CD4-positive, alpha-beta T cell treated with Interleukin-4 for 1 hour (primary cell): ENCODE measurements at regions not wholly inside any gene's neighbourhood (a gene's known extent, or its start where the extent isn't known, plus 50 kb on each side); places are given as distances from the start of the nearest gene placed in this dataset.

Experiments used
- DNase-seq, 2 donors: peaks; one replicate each; pipeline ENCODE4 v3.0.0-alpha.2; 2020 to 2022

DNA sequence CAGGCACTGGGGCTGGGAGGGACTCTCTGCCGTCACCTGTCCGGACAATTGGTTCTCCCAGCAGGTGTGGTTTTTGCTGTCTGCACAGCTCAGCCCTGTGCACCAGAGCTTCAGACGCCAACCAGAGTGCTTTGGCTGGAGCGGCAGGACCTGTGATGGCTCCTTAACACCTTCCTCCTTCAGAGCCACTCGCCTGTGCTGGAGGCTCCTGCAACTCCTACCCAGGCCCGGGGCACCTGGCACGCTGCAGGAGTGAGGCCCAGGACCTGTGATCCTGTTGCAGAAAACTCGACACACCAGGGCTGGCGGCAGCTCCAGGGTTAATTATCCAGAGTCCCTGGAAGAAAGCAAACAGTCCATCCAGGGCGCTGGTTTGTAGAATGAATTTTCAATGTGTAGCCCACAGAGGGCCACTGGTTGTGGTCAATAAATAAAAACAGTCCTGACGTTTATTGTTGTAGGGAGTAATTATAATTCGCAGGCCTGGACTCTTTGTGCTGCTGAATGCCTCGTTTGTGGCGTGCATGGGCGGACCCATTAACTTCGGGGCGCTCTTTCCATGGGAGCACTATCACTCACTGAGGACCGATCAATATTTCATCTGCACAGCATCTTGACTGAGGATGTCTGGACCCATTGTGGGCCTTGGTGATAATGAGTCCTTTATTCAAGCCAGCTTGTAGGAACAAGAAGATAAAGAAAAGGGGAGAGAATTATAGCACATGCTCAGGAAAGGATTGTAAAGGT, 339.7 kb upstream of the IRX4 start:
- no peak for DNase-seq

GRCh38 chr5:2221450-2221849, 338.7 kb upstream of the IRX4 start:
- no peak for DNase-seq

- no peak for DNase-seq
These were observed 338.0 kb upstream of the IRX4 start for GRCh38 chr5:2220741-2221140.

GRCh38 chr5:2219149-2219776, 336.5 kb upstream of the IRX4 start:
- no peak for DNase-seq

DNA sequence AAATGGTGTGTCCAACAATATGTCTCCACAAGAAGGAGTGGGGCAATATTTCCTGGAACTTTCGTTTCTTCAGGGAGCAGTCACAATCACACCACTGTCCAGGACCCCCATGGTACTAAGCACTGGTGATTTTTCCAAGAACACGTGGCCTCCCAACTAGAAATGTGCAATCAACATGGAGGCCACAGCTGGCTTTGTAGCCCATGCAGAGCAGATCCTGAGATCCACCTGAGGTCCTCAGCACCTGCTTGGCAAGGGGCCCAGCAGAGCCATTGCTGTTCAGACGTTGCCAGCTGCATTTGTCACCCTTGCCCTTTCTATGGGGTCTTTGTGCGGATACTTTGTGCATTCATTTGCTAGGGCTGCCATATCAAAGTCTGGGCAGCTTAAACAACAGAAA, 334.5 kb upstream of the IRX4 start:
- DNase-seq, result no peak

GRCh38 chr5:2214910-2215590, 332.3 kb upstream of the IRX4 start:
- no peak for DNase-seq

- no peak for DNase-seq
These were observed 330.5 kb upstream of the IRX4 start for GRCh38 chr5:2213121-2213730.

GRCh38 chr5:2212481-2212880, 329.8 kb upstream of the IRX4 start:
- DNase-seq, result no peak

DNA sequence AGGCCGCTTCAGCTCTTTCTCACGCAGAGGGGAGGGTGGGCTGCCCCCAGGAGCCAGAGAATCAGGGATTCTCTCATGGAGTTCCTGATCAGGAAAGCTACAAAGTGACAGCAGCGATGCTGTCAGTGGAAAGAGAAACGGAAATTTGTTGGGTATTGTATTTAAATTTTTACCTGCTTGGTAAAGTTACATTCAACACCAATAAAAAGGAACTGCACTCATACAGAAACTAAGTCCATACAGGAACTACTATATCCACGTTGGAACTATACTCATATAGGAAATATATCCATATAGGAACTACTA, 325.5 kb upstream of the IRX4 start:
- DNase-seq, result no peak

DNA sequence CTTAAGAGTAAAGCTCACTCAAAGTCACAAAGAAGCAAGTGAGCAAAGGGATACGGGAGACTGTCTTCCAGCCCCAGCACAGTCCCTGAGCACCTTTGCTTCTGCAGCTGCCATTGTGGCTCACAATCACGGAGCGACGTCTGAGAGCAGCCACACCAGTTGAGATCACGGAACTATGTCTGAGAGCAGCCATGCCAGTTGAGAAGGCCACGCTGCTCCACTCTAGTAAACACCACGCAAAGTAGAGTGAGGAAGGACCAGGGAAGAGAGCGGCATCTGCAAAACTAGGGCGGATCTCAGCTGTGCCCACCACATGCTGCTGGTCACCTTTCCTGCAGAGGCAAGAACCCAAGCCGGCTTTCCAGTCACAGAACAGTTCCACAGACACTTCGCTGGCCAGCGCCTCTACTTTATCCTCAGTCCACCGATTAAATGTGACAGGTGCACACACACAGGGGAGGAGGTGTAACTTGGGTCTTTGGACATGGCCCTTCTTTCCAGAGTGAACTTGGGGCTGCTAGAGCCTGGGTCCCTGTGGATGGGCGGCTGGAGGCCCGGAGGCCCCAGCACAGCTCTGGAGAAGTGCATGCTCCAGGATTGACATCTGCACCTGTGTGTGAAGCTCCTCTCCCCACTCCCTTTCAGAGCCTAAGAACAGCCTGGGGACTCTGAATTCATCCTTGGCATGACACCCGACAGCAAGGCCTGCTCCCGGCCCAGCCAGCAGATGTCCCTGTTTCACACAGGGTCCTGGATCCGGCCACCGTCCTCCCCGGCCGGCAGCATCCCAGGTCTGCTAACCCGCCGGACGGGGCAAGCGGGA, 324.9 kb upstream of the IRX4 start:
- no peak for DNase-seq

DNA sequence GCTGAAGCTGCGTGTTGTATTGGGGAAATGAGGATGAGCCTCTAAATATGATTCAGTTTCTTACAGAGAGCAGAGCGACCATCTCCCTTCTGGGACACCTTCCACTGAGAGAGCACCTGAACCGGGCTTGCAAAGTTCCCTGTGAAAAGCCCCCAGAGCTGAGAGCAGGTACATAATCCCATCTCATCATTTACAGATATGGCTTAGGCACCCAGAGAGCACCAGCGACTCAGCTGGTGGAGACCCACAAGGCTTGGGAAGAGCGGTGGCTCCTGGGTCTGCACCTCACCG, 324.3 kb upstream of the IRX4 start:
- DNase-seq, result no peak

- DNase-seq, result no peak
These were observed 323.8 kb upstream of the IRX4 start for GRCh38 chr5:2206293-2207108.

- DNase-seq, result no peak
These were observed 323.0 kb upstream of the IRX4 start for GRCh38 chr5:2205596-2206226.

DNA sequence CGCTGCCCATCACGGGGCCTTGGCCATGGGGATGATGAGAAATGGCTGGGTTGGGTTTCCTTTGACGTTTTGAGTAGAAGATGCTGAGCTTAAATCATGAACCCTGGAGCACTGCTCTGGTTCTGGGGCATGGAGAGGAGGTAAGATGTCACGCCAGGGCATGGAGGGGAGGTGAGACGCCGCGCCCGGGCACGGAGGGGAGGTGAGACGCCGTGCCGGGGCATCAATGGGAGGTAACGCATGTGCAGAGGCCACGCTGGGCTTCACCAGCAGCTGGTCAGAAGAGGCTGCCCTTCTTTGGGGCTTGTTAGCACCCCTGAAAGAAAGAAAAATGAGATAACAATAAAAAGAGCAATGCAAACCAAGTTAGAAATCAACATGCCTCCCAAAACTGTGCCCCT, 322.5 kb upstream of the IRX4 start:
- DNase-seq, result no peak

- DNase-seq, result no peak
These were observed 321.9 kb upstream of the IRX4 start for GRCh38 chr5:2204366-2205184.

DNA sequence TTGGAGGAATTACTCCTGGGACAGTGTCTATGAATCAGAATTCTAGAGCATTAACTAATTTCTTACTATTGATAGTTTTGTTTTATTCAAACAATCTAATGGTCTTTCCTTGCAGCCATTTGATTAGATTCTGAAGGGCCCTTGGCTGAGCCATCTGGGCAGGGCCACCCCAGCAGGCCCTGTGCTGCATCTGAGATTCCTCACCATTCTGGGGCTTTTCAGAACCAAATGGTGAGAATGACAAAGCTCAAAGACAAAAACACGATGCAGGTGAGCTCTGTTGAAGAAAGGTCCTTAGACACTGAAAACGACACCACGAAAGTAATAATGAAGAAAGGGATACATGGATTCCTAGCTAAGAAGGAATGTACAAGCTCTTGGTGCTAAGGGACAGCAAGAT, 321.0 kb upstream of the IRX4 start:
- no peak for DNase-seq

DNA sequence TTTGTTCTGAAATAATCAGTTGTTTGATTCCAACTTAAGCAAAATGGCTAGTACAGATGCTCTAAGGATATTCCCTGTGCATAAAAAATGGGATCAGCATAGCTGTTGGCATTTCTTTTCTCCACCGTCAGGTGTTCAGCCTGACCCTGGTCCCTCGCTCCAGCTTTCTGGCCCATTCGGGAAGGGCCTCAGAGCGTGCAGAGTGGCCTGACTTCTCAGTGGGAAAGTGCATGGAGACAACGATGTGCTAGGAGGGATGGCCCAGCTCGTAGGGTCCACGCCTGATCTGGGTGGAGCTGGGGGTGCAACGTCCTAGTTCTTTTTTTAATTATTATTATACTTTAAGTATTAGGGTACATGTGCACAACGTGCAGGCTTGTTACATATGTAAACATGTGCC, 319.1 kb upstream of the IRX4 start:
- no peak for DNase-seq

- no peak for DNase-seq
These were observed 318.7 kb upstream of the IRX4 start for GRCh38 chr5:2201421-2201820.

GRCh38 chr5:2201011-2201410, 318.3 kb upstream of the IRX4 start:
- DNase-seq, result no peak

DNA sequence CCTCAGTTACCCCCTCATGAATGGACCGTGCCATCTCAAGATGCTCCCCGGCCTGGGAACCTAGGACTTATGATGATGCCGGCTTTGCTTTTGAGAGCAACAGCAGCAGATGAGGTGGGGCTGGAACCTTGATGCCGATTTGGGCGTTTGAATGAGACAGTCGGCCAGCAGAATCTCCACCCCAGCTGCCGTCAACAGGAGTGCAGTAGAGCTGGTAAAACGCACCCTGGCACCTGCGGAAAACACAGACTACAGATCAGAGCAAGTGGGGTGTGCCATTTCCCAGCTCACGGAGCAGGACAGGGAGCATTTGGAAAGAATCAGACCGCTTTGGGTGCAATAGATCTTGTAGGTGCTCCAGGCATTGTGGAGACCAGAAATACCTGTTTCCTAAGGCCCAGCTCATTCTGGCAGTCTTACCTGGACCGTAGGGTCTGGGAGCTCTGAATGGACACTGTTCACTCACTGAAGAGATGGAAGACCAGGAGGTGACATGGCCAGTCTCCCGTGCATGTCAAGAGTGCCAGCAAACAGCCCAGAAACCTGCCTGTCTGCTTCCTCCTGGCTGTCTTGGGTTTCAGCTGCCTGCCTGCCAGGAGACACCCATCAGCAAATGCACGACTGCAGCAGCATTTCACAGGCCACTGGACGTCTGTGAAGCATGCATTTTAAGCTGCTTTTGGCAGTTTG, 317.7 kb upstream of the IRX4 start:
- no peak for DNase-seq
